Gastroesophageal sphincter (tissue), 3 donors: ENCODE measurements at regions not wholly inside any gene's neighbourhood (a gene's known extent, or its start where the extent isn't known, plus 50 kb on each side); places are given as distances from the start of the nearest gene placed in this dataset.

ENCODE experiments used
- EP300 ChIP-seq: sonication (generic); formaldehyde crosslinking; IDR thresholded peaks from one replicate; pipeline ENCODE4 v1.6.1; 2017; ENCODE audit warnings: antibody characterized with exemption, mild to moderate bottlenecking
- POLR2A ChIP-seq, 2 donors: fragments of 450-650 bp; IDR thresholded peaks; one replicate each; pipeline ENCODE4 v1.6.1; 2017; ENCODE audit warnings: antibody characterized with exemption in 2 of 2, mild to moderate bottlenecking in 2 of 2, moderate library complexity in 1 of 2
- TF ChIP-seq, protein P1 (sequence below), 4 experiments: fragments of 200-600 bp in 2 of 4; fragments of 450-650 bp in 2 of 4; sonication (generic) in 1 of 4; IDR thresholded peaks; one replicate each; pipeline ENCODE4 v1.5.1; 2017 to 2019; ENCODE audit warnings: antibody characterized with exemption in 4 of 4, mild to moderate bottlenecking in 2 of 4, moderate library complexity in 2 of 4

DNA sequence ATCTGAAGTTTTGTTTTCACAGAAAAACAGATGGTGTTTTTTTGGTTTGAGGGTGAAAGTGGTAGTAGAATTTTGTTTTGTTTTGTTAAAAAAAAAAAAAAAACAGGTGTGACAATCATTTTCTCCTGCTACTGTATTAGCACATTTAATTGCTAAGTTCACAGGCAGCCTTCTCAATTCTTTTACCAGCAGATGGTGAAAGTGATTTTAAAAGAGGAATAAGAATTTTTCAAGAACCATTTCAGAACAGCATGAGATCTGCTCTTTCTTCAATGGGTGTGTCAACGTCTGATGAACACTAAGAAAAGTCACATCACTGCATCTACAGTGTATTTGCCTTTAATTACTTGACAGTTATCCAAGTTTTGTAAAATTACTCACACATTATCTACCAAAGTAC lies 303.7 kb upstream of the USP15 start:
- TF ChIP-seq POLR2A (IDR thresholded peaks at IDR 0.05) (no peak), EP300 (no peak)
- TF ChIP-seq, protein P1, sequence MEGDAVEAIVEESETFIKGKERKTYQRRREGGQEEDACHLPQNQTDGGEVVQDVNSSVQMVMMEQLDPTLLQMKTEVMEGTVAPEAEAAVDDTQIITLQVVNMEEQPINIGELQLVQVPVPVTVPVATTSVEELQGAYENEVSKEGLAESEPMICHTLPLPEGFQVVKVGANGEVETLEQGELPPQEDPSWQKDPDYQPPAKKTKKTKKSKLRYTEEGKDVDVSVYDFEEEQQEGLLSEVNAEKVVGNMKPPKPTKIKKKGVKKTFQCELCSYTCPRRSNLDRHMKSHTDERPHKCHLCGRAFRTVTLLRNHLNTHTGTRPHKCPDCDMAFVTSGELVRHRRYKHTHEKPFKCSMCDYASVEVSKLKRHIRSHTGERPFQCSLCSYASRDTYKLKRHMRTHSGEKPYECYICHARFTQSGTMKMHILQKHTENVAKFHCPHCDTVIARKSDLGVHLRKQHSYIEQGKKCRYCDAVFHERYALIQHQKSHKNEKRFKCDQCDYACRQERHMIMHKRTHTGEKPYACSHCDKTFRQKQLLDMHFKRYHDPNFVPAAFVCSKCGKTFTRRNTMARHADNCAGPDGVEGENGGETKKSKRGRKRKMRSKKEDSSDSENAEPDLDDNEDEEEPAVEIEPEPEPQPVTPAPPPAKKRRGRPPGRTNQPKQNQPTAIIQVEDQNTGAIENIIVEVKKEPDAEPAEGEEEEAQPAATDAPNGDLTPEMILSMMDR (IDR thresholded peaks at IDR 0.05), result no peak
